Fibroblast of lung (primary cell): ENCODE measurements at regions not wholly inside any gene's neighbourhood (a gene's known extent, or its start where the extent isn't known, plus 50 kb on each side); places are given as distances from the start of the nearest gene placed in this dataset.

Experiments used
- DNase-seq, 2 donors: peaks; one replicate each; pipeline versions ENCODE4 v3.0.0 to v3.0.0-alpha.2; 2010; ENCODE audit warnings: low read depth in 2 of 2
- H2AFZ ChIP-seq: 2 replicates; pipeline ENCODE4 v1.5.1; 2012; ENCODE audit warnings: low read length, control low read depth, inconsistent platforms
- H3K27ac ChIP-seq: 2 replicates; pipeline ENCODE4 v1.5.1; 2011; ENCODE audit warnings: low read length, control low read depth; ENCODE audit not compliant: insufficient read depth
- H3K27me3 ChIP-seq: 2 replicates; pipeline ENCODE4 v1.5.1; 2011; ENCODE audit warnings: mild to moderate bottlenecking, low read length; ENCODE audit not compliant: control insufficient read depth, insufficient read depth
- H3K36me3 ChIP-seq: 2 replicates; pipeline ENCODE4 v1.5.1; 2011; ENCODE audit warnings: low read length; ENCODE audit not compliant: control insufficient read depth, insufficient read depth
- H3K4me1 ChIP-seq: 2 replicates; pipeline ENCODE4 v1.5.1; 2011; ENCODE audit warnings: low read length; ENCODE audit not compliant: control insufficient read depth, insufficient read depth; ENCODE audit errors: extremely low read depth
- H3K4me2 ChIP-seq: 2 replicates; pipeline ENCODE4 v1.5.1; 2011; ENCODE audit warnings: low read length, control low read depth; ENCODE audit not compliant: insufficient read depth; ENCODE audit errors: extremely low read depth
- H3K4me3 ChIP-seq, 4 experiments: fragments of 200-600 bp in 1 of 4; sonication (generic) in 1 of 4; replicated peaks in 1 of 4; 2 replicates each; pipeline ENCODE4 v1.5.1; 2011 to 2016; ENCODE audit warnings: low read length in 4 of 4, low read depth in 3 of 4, mild to moderate bottlenecking in 3 of 4, control low read depth in 2 of 4, inconsistent platforms in 1 of 4, mixed read lengths in 1 of 4; ENCODE audit not compliant: insufficient read depth in 1 of 4; ENCODE audit errors: control extremely low read depth in 1 of 4
- H3K79me2 ChIP-seq: 2 replicates; pipeline ENCODE4 v1.5.1; 2012; ENCODE audit warnings: mild to moderate bottlenecking, low read length, inconsistent platforms; ENCODE audit not compliant: control insufficient read depth, insufficient read depth
- H3K9ac ChIP-seq: 2 replicates; pipeline ENCODE4 v1.5.1; 2011; ENCODE audit warnings: mild to moderate bottlenecking, low read length, control low read depth; ENCODE audit not compliant: insufficient read depth
- H3K9me3 ChIP-seq: 2 replicates; pipeline ENCODE4 v1.5.1; 2012; ENCODE audit warnings: low read depth, low read length; ENCODE audit not compliant: control insufficient read depth, insufficient read depth
- H4K20me1 ChIP-seq: 2 replicates; pipeline ENCODE4 v1.5.1; 2011; ENCODE audit warnings: low read length; ENCODE audit not compliant: control insufficient read depth, insufficient read depth; ENCODE audit errors: extremely low read depth
- CTCF ChIP-seq, 2 donors: IDR thresholded peaks in 1 of 2; conservative IDR thresholded peaks in 1 of 2; 1 replicate in 1 of 2; 2 replicates in 1 of 2; pipeline ENCODE4 v1.5.1; 2011 to 2012; ENCODE audit warnings: low read length in 2 of 2, control low read depth in 1 of 2, inconsistent platforms in 1 of 2, low read depth in 1 of 2, mild to moderate bottlenecking in 1 of 2
- EZH2 ChIP-seq: IDR thresholded peaks from 2 replicates; pipeline ENCODE4 v1.5.1; 2012; ENCODE audit warnings: low read length, control low read depth, mild to moderate bottlenecking; ENCODE audit errors: missing control alignments

DNA sequence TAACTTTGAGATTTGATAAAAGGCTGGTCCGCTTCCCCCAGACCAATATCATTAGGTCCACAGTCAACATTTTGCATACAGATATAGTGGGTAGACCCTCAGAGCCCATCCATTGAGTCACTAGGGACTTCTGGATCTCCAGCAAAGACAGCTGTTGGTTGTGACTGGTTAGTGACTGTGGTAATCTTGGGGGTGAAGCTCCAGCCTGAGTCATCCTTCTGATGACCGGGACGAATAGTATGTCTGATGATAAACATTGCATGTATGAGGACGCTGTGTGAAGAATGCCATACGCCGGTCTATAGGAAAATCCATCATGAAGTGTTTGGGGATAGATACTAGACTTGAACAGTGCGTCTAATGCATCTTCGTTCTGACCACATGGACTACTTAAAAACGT lies 307.0 kb downstream of the UQCRFS1 start:
- peak in 1 of 2 donors; percentile 26 for DNase-seq

DNA sequence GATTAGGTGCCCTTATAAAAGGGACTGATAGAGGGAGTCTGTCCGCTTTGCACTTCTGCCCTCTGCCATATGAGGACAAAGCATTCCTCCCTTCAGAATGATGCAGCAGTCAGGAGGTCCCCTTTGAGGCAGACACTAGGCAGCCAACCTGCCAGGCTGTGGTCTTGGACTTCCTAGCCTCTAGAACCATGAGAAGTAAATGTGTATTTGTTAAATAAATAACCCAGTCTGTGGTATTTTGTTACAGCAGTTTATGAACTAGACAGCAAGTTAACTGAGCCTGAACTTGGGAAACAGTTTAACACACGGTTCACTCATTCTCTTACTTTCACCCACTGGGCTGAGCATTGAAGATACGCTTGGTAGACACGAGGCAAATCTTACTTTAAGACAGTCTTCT lies 313.2 kb downstream of the UQCRFS1 start:
- DNase-seq: no peak
- Histone ChIP-seq H3K9ac (no peak overlapping the region), H3K4me2 (no peak overlapping the region), H4K20me1 (no peaks in the 10 kb centered on the region), H3K27ac (no peak overlapping the region), H3K27me3 (no peaks in the 10 kb centered on the region), H3K36me3 (no peaks in the 10 kb centered on the region), H3K4me1 (no peaks in the 10 kb centered on the region), H3K9me3 (no peaks in the 10 kb centered on the region), H2AFZ (no peak overlapping the region), H3K4me3 (no peak overlapping the region), H3K79me2 (no peaks in the 10 kb centered on the region)
- TF ChIP-seq CTCF (conservative IDR thresholded peaks at IDR 0.05 in 1 of 2, IDR thresholded peaks at IDR 0.05 in 1 of 2; ENCODE audit: low read depth in 1 of 2, low read length in 2 of 2) (no peak), EZH2 (no peak)

More for the DNA sequence above, 307.0 kb downstream of the UQCRFS1 start:
- Histone ChIP-seq H2AFZ (no peak overlapping the region), H3K36me3 (no peaks in the 10 kb centered on the region), H3K4me3 (no peak overlapping the region), H3K4me2 (no peak overlapping the region), H4K20me1 (no peaks in the 10 kb centered on the region), H3K9ac (no peak overlapping the region), H3K9me3 (no peaks in the 10 kb centered on the region), H3K27ac (no peak overlapping the region), H3K79me2 (no peaks in the 10 kb centered on the region), H3K4me1 (no peaks in the 10 kb centered on the region), H3K27me3 (no peaks in the 10 kb centered on the region)
- TF ChIP-seq CTCF (conservative IDR thresholded peaks at IDR 0.05 in 1 of 2, IDR thresholded peaks at IDR 0.05 in 1 of 2; ENCODE audit: low read depth in 1 of 2, low read length in 2 of 2): no peak
- TF ChIP-seq EZH2: no peak

DNA sequence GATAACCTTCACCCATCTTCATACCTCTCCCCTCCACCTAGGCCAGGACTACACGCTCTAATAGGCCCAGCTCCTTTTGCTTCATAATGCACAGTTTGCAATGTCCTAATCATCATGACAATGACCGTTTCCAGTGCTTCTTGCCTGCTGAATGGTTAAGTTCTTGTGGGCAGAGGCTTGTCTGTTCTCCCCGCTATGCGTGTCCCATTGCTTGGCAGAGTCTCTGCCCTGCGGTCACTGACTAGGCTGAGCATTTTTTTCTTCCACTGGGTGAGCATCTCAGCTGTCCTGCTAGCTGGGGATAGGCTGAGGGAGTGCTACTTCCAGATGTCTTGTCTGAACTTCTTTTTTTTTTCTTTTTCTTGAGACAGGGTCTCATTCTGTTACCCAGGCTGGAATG lies 314.7 kb downstream of the UQCRFS1 start:
- TF ChIP-seq CTCF (conservative IDR thresholded peaks at IDR 0.05 in 1 of 2, IDR thresholded peaks at IDR 0.05 in 1 of 2; ENCODE audit: low read depth in 1 of 2, low read length in 2 of 2) (no peak), EZH2 (no peak)

More for the DNA sequence above, 314.7 kb downstream of the UQCRFS1 start:
- H3K36me3 ChIP-seq: no peaks in the 10 kb centered on the region
- no peak overlapping the region for H3K4me3 ChIP-seq
- no peaks in the 10 kb centered on the region for H3K27me3 ChIP-seq
- H3K4me1 ChIP-seq: no peaks in the 10 kb centered on the region
- H2AFZ ChIP-seq: no peak overlapping the region
- H3K9ac ChIP-seq: no peak overlapping the region
- DNase-seq: no peak
- no peak overlapping the region for H3K4me2 ChIP-seq
- no peaks in the 10 kb centered on the region for H4K20me1 ChIP-seq
- no peak overlapping the region for H3K27ac ChIP-seq
- H3K79me2 ChIP-seq: no peaks in the 10 kb centered on the region
- no peaks in the 10 kb centered on the region for H3K9me3 ChIP-seq
